Mucosa of gallbladder (tissue), 1 donor: ENCODE measurements at regions not wholly inside any gene's neighbourhood (a gene's known extent, or its start where the extent isn't known, plus 50 kb on each side); places are given as distances from the start of the nearest gene placed in this dataset.
"Not testable (repeated sequence)": the region's sequence is repeated elsewhere in the genome, so short reads cannot be mapped to it uniquely, and the experiment has no call there.

Experiments used
- DNase-seq: peaks from one replicate; pipeline ENCODE4 v3.0.0-alpha.2; 2020; ENCODE audit warnings: low spot score
- donor health status: DM: no; HTN: no; CAD: no.

- no peak for DNase-seq
Measured at GRCh38 chr14:29982171-29982570, 54.5 kb upstream of the PRKD1 start.

GRCh38 chr14:29982993-29983392 is 55.3 kb upstream of the PRKD1 start:
- no peak for DNase-seq

- not testable (repeated sequence) for DNase-seq
Measured at GRCh38 chr14:29990344-29990857, 62.8 kb upstream of the PRKD1 start.

DNA sequence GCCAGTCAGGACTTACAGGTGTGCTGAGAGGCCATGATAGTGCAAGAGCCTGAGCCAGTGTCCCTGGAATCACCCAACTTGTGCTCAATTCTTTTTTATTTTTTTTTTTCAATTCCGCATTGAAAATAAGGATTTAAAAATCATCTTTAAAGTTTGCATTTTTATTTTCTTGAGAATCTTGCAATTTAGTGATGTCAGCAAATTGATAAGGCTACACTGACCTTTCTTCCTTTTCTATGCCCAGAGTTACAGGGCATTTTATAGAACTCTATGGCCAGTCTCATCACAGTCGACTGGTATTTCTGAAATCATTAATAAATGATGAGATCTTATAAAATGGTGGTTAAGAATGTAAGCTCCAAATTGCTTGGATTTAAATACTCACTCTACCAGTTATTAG is 63.3 kb upstream of the PRKD1 start:
- DNase-seq: no peak

- DNase-seq: peak; percentile 29
Measured at GRCh38 chr14:29993143-29993542, 65.5 kb upstream of the PRKD1 start.

DNA sequence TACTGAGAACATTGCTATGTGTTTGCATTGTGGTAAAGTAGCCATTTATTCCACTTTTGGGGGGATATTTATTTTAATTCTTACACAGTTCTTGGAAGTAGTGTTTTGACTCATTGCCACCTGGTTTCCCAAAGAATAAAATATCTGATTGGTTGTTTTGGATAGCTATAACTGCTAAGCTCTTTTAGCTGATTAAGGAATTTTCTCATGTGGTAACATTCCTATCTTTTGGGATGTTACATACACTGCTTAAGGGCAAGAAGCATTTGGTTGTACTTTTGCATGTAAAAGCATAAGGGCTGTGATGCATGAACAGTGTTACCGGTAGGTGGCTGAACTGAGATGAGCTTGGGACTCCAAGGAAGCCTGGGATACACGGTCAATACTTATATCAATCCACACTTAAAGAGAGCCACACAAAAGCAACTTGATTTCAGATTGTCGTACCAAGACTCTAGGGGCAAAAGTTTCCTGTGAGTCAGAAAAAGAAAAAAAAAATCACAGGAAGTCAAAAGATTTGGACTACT is 71.4 kb upstream of the PRKD1 start:
- DNase-seq: no peak

DNA sequence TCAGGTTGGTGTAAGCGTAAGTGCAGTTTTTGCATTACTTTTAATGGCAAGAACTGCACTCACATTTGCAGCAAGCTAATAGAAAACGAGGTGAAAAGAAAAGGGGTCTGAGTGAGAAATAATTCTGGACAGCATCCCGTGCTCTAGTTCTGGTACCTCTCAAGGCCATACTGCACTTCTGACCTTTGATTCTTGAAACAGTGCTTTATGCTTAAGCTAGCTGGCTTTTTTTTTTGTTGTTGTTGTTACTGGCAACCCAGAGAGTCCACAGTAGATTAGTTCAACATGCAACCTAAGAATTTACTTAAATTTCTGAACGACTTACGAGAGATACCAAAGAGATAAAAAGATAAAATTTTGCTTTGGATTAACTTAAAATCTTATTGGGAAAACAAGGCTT is 75.2 kb upstream of the PRKD1 start:
- DNase-seq: no peak

- no peak for DNase-seq
Measured at GRCh38 chr14:30005114-30005808, 77.6 kb upstream of the PRKD1 start.

GRCh38 chr14:30006695-30007094 is 79.0 kb upstream of the PRKD1 start:
- DNase-seq: no peak

DNA sequence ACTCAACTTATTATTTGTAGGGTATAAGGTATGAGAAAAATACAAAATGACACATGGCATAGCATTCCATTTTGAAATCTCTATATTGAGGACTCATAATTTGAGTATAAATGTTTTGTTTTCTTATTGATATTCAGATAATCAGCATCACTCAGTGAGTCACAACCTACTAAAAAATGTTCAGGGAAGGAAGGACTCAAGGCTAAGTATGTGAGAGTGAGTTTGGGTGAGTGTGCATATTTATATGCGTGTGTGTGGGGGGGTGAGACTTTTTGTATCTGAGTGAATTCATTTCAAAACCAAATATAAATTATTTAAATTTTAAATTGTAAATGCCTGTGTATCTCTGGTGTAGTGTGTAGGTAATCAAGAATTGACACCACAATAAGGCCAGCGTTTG is 87.8 kb upstream of the PRKD1 start:
- DNase-seq: no peak

GRCh38 chr14:30016002-30016401 is 88.4 kb upstream of the PRKD1 start:
- no peak for DNase-seq

GRCh38 chr14:30017370-30017993 is 89.8 kb upstream of the PRKD1 start:
- DNase-seq: no peak

GRCh38 chr14:30020271-30020670 is 92.6 kb upstream of the PRKD1 start:
- no peak for DNase-seq

DNA sequence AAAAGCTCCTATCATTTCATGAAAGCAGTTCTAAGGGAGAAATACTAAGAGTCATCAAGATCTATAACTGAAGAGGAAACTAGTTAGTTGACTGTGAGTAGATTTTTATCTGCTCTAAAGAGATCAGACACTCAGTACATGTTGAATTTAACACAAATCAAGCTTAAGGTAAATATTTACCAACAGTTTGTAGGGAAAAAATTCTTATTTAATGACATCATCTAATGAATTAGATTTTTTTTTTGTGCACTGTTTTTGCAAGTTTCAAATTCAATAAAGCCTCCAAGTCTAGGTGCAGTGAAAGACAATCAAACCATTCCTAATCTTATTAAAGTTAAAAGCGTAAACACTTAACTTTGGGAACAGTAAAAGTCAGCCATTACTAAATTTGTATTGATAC is 93.0 kb upstream of the PRKD1 start:
- no peak for DNase-seq

DNA sequence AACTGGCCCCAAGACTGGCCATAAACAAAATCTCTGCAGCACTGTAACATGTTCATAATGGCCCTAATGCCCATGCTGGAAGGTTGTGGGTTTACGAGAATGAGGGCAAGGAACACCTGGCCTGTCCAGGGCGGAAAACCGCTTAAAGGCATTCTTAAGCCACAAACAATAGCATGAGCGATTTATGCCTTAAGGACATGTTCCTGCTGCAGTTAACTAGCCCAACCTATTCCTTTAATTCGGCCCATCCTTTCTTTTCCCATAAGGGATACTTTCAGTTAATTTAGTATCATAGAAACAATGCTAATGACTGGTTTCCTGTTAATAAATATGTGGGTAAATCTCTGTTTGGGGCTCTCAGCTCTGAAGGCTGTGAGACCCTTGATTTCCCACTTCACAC is 95.7 kb upstream of the PRKD1 start:
- not testable (repeated sequence) for DNase-seq

DNA sequence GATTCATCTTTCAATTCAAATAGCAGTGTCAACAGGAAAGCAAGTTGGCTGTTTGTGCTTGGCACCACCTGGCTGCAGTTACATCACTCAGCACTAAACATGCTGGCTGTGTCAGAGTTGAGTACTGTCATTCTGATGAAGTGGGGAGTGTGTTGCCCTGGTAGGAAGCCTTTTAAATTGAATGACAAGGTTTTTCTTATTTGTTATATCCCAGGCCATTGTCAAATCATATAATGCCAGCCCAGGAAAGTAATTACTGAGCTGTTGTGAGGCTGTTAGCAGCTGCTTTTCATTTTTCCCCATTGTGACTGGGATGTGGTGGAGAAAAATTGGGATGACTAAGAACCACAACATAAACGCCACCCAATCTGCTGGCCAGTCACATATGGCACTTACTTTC is 106.5 kb upstream of the PRKD1 start:
- DNase-seq: no peak

- no peak for DNase-seq
Measured at GRCh38 chr14:30035361-30035760, 107.7 kb upstream of the PRKD1 start.

DNA sequence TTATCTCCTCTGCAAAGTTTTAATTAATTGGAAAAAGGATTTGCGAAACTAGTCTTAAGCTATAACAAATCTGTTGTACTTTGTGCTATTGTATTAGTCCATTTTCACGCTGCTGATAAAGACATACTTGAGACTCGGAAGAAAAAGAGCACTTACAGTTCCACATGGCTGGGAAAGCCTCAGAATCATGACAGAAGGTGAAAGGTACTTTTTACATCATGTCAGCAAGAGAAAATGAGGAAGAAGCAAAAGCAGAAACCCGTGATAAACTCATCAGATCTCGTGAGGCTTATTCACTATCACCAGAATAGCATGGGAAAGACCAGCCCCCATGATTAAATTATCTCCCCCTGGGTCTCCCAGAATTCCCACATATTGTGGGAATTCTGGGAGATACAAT is 118.1 kb upstream of the PRKD1 start:
- DNase-seq: no peak

- no peak for DNase-seq
Measured at GRCh38 chr14:30053103-30053502, 125.5 kb upstream of the PRKD1 start.

GRCh38 chr14:30054201-30054600 is 126.6 kb upstream of the PRKD1 start:
- no peak for DNase-seq

DNA sequence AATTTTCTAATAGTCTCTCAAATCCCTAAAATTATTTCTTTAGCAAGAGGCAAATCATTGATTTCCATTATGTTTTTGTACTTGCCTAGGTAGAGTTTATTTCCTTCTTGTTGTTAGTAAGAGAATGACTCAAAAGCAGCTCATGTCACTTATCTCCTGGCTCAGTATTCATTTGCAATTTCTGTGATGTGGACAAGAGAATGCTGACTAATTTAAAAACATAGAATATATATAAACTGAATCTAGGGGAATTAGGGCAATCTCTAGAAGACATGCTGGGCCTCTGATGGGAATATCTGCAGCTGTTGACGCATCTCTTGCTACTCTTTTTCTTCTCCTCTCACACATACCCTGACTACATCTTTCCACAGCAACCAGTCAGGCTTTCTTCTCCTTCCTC is 130.8 kb upstream of the PRKD1 start:
- DNase-seq: no peak

DNA sequence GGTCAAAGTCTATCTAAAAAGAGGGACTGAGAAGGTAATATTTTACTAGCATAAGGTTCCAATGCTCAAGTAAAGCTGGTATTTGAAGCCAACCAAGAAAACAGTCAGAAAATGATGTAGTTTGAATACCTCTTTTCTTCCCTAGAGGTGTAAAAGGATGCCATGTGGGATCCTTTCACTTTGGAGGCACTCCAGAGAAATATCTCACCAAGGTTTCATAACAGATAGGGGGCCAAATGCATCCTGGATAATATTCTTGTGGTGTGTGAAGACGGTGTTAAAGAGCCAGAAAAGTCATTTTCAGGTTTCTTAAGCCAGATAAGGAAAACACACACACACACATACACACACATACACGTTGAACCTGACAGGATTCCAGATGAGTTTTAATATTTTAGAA is 136.1 kb upstream of the PRKD1 start:
- no peak for DNase-seq

DNA sequence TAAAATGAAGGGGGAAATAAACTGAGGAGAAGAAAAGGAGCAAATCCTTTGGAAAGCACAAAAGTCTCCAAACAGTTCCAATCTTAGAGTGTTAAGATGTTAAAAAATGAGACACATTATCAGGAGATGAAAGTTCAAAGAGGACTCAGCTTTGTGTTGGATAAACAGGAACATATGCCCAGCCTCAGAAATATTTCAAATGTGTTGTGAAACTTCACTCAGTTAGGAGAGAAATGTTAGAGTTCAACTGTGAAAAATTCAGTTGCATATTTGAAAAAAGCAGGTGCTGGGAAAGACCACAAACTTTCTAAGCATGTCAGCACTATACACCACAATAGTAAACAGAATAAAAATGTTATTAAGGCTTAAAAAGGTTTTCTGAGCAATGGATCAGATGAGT is 136.8 kb upstream of the PRKD1 start:
- no peak for DNase-seq
